ENCODE measurements at regions not wholly inside any gene's neighbourhood (a gene's known extent, or its start where the extent isn't known, plus 50 kb on each side); places are given as distances from the start of the nearest gene placed in this dataset.
A peak's percentile ranks its signal among the peaks of the same experiment; 100 is the strongest.

DNA sequence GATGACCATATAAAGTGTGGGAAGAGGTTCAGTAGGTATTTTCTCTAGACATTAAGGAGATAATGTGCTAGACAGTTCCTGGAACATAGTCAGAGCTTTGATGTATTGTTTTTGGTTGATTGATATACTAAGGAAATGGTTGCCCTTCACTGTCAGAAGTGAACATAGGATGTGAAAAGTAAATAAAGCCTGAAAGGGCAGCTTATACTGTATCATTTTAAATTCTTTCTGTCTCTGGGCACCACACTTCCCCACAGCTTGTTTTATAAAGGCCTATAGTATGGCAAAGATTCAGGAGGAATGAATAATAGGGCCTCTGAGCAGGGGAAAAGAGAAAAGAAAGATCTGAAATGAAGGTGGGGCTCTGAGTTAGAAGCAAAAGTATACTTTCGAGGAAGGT is 72.7 kb upstream of the ITPRID2 start:
- DNase-seq (ENCODE audit: extremely low read depth in 1 of 4, low spot score in 3 of 4), result no peak
- no TSS peak for BruUV-seq (replicated peaks)
- in situ Hi-C loops (cut with MboI), result no loop called here
- H3K9me1 ChIP-seq (ENCODE audit: control insufficient read depth, insufficient read depth, low read length), result no peaks in the 10 kb centered on the region
- H3K4me1 ChIP-seq (replicated peaks in 1 of 2; ENCODE audit: control insufficient read depth in 2 of 2, insufficient read depth in 2 of 2, low read length in 2 of 2), result peaks cover 0 to 4% of the 10 kb centered on the region in 2 experiments; a peak in 2 of 5 replicates
- intact Hi-C loops (cut with micrococcal nuclease), result no loop called here
- no peaks in the 10 kb centered on the region for H3K36me3 ChIP-seq (ENCODE audit: control insufficient read depth, insufficient read depth, low read length)
- ATAC-seq, result no peak
- H2AFZ ChIP-seq (ENCODE audit: low read depth, low read length), result no peak overlapping the region
- ChIA-PET CTCF (ENCODE audit: low intra/inter-chr PET ratio) (no interaction called here), POLR2A (interaction anchor here (1.3 kb wide), 1 partner anchor 17 kb away, joined by 3 read pairs; no protein-coding TSS in a partner anchor)
- no peak for FAIRE-seq
- 0 out of 4 replicates have a peak, but pooled peaks of 1 of the 2 experiments have one; percentile 32 for TF ChIP-seq FOXA3 (CRISPR knock-in tag; conservative IDR thresholded peaks at IDR 0.05 in 1 of 2, IDR thresholded peaks at IDR 0.05 in 1 of 2)
- no peak for TF ChIP-seq ZNF282 (CRISPR knock-in tag; IDR thresholded peaks at IDR 0.05)
- TF ChIP-seq, protein P1, sequence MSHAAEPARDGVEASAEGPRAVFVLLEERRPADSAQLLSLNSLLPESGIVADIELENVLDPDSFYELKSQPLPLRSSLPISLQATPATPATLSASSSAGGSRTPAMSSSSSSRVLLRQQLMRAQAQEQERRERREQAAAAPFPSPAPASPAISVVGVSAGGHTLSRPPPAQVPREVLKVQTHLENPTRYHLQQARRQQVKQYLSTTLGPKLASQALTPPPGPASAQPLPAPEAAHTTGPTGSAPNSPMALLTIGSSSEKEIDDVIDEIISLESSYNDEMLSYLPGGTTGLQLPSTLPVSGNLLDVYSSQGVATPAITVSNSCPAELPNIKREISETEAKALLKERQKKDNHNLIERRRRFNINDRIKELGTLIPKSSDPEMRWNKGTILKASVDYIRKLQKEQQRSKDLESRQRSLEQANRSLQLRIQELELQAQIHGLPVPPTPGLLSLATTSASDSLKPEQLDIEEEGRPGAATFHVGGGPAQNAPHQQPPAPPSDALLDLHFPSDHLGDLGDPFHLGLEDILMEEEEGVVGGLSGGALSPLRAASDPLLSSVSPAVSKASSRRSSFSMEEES (CRISPR knock-in tag; IDR thresholded peaks at IDR 0.05), result no peak
- no peaks in the 10 kb centered on the region for H3K9me3 ChIP-seq (replicated peaks; ENCODE audit: control insufficient read depth, insufficient read depth, low read depth, low read length)
- no peaks in the 10 kb centered on the region for H3K79me2 ChIP-seq (ENCODE audit: control insufficient read depth, insufficient read depth, low read length)
- no peaks in the 10 kb centered on the region for H4K20me1 ChIP-seq (replicated peaks; ENCODE audit: control insufficient read depth, insufficient read depth, low read length)
- no peaks in the 10 kb centered on the region for H3K27me3 ChIP-seq (ENCODE audit: control insufficient read depth in 2 of 2, insufficient read depth in 2 of 2, low read length in 2 of 2)
- H3K4me2 ChIP-seq (ENCODE audit: insufficient read depth, low read length), result no peak overlapping the region
- 6% methylated on average over 1 of the region's 1 CpG for WGBS (ENCODE audit: insufficient coverage, low coverage, missing lambda C conversion rate)
- H3K9ac ChIP-seq (ENCODE audit: insufficient read depth in 1 of 2, low read depth in 2 of 2, low read length in 2 of 2), result no peak overlapping the region
- no peak overlapping the region for H3K4me3 ChIP-seq
- no peak overlapping the region for H3K27ac ChIP-seq (ENCODE audit: extremely low read depth, low read depth, low read length)

DNA sequence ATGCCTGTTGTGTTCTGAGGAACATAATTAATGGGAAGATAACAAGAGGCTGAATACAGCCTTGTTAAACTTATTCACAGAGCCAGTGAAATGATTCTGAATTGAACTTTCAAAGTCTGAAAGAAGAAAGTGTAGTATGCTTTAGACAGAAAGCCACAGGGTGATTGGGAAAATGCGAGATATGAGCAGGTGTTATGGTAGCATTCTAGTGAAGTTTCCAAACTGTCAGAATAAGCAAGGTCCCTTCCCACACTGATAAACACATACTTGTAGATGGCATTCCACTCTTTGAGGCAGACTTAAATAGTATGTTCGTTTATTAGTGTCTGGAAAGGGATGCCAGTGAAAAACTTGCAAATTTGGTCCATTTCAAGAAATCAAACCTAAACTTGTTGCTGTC is 70.5 kb upstream of the ITPRID2 start:
- 3% methylated on average over 2 of the region's 2 CpGs for WGBS (ENCODE audit: insufficient coverage, low coverage, missing lambda C conversion rate)
- no peak for TF ChIP-seq ZNF121 (CRISPR knock-in tag; conservative IDR thresholded peaks at IDR 0.05)
- TF ChIP-seq, protein P2, sequence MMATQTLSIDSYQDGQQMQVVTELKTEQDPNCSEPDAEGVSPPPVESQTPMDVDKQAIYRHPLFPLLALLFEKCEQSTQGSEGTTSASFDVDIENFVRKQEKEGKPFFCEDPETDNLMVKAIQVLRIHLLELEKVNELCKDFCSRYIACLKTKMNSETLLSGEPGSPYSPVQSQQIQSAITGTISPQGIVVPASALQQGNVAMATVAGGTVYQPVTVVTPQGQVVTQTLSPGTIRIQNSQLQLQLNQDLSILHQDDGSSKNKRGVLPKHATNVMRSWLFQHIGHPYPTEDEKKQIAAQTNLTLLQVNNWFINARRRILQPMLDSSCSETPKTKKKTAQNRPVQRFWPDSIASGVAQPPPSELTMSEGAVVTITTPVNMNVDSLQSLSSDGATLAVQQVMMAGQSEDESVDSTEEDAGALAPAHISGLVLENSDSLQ (IDR thresholded peaks at IDR 0.05), result 0 out of 2 replicates have a peak, but pooled peaks have one; percentile 8
- intact Hi-C loops (cut with micrococcal nuclease), result no loop called here
- Histone ChIP-seq H3K4me1 (replicated peaks in 1 of 2; ENCODE audit: control insufficient read depth in 2 of 2, insufficient read depth in 2 of 2, low read length in 2 of 2) (no peaks in the 10 kb centered on the region; a peak in 1 of 5 replicates), H3K36me3 (ENCODE audit: control insufficient read depth, insufficient read depth, low read length) (no peaks in the 10 kb centered on the region), H3K4me2 (ENCODE audit: insufficient read depth, low read length) (no peak overlapping the region), H2AFZ (ENCODE audit: low read depth, low read length) (peak overlapping the region; percentile 25; the same call in 1 of the 2 replicates), H3K9me3 (replicated peaks; ENCODE audit: control insufficient read depth, insufficient read depth, low read depth, low read length) (no peaks in the 10 kb centered on the region), H3K27me3 (ENCODE audit: control insufficient read depth in 2 of 2, insufficient read depth in 2 of 2, low read length in 2 of 2) (no peaks in the 10 kb centered on the region), H3K27ac (ENCODE audit: extremely low read depth, low read depth, low read length) (no peak overlapping the region), H3K9me1 (ENCODE audit: control insufficient read depth, insufficient read depth, low read length) (no peaks in the 10 kb centered on the region), H4K20me1 (replicated peaks; ENCODE audit: control insufficient read depth, insufficient read depth, low read length) (no peaks in the 10 kb centered on the region), H3K79me2 (ENCODE audit: control insufficient read depth, insufficient read depth, low read length) (no peaks in the 10 kb centered on the region), H3K4me3 (no peak overlapping the region), H3K9ac (ENCODE audit: insufficient read depth in 1 of 2, low read depth in 2 of 2, low read length in 2 of 2) (no peak overlapping the region)
- ChIA-PET CTCF (ENCODE audit: low intra/inter-chr PET ratio) (no interaction called here), POLR2A (interaction anchor here (1.7 kb wide), 1 partner anchor 10 kb away, joined by 3 read pairs; no protein-coding TSS in a partner anchor)
- ATAC-seq (no peak), FAIRE-seq (no peak), DNase-seq (ENCODE audit: extremely low read depth in 1 of 4, low spot score in 3 of 4) (no peak)
- BruUV-seq (replicated peaks), result no TSS peak
- in situ Hi-C loops (cut with MboI), result no loop called here
